H1 (cell line): ENCODE measurements at regions not wholly inside any gene's neighbourhood (a gene's known extent, or its start where the extent isn't known, plus 50 kb on each side); places are given as distances from the start of the nearest gene placed in this dataset.

Experiments used
- CTCF ChIA-PET: fragments of 300-600 bp; sonication (Branson Sonifier 250); formaldehyde crosslinking; loops from one replicate; lab custom pipeline; 2021; ENCODE audit not compliant: partially characterized antibody; lab: Charles Lee
- POLR2A ChIA-PET: fragments of 300-600 bp; sonication (Branson Sonifier 250); formaldehyde crosslinking; loops from one replicate; lab custom pipeline; 2021; ENCODE audit warnings: inconsistent platforms; ENCODE audit not compliant: partially characterized antibody; lab: Charles Lee
- DNase-seq, 2 experiments: peaks; one replicate each; pipeline versions ENCODE4 v3.0.0 to v3.0.0-alpha.2; 2010 to 2022; ENCODE audit warnings: low spot score in 2 of 2, low read depth in 1 of 2, mixed read lengths in 1 of 2
- FAIRE-seq: peaks from 2 replicates; lab custom pipeline; 2011; peaks lifted over from hg19 to GRCh38; lab: Jason Lieb, UNC
- H2AFZ ChIP-seq: 2 replicates; pipeline ENCODE4 v1.8.1; 2012; ENCODE audit warnings: low read length, inconsistent platforms
- H2AK5ac ChIP-seq: 2 replicates; pipeline ENCODE4 v1.6.1; 2013; ENCODE audit warnings: low read depth, low read length
- H2BK120ac ChIP-seq: replicated peaks from 2 replicates; pipeline ENCODE3; 2013; ENCODE audit warnings: low read depth, low read length, inconsistent platforms
- H2BK12ac ChIP-seq: 2 replicates; pipeline ENCODE4 v1.6.1; 2013; ENCODE audit warnings: low read depth, low read length
- H2BK15ac ChIP-seq: 2 replicates; pipeline ENCODE4 v1.6.1; 2013; ENCODE audit warnings: low read length
- H2BK20ac ChIP-seq: 2 replicates; pipeline ENCODE4 v1.6.1; 2013; ENCODE audit warnings: low read length
- H2BK5ac ChIP-seq: 2 replicates; pipeline ENCODE4 v1.6.1; 2013; ENCODE audit warnings: low read depth, low read length
- H3K14ac ChIP-seq: 2 replicates; pipeline ENCODE4 v1.6.1; 2013; ENCODE audit warnings: inconsistent platforms; ENCODE audit not compliant: insufficient read length
- H3K18ac ChIP-seq: 2 replicates; pipeline ENCODE4 v1.6.1; 2013; ENCODE audit warnings: low read length; ENCODE audit errors: extremely low read depth
- H3K23ac ChIP-seq: 2 replicates; pipeline ENCODE4 v1.6.1; 2013; ENCODE audit warnings: inconsistent platforms; ENCODE audit not compliant: insufficient read length
- H3K23me2 ChIP-seq: 2 replicates; pipeline ENCODE4 v1.6.1; 2013; ENCODE audit warnings: low read depth, low read length
- H3K27ac ChIP-seq: 2 replicates; pipeline ENCODE4 v1.6.1; 2011; ENCODE audit warnings: low read depth, low read length, inconsistent platforms
- H3K27me3 ChIP-seq, 4 experiments: replicated peaks in 1 of 4; 1 replicate in 1 of 4; 2 replicates in 3 of 4; pipeline versions ENCODE4 v1.6.1 to v1.8.1; 2011 to 2013; ENCODE audit warnings: low read length in 3 of 4, mild to moderate bottlenecking in 3 of 4, inconsistent platforms in 2 of 4, mixed read lengths in 2 of 4, moderate library complexity in 1 of 4; ENCODE audit not compliant: control insufficient read depth in 3 of 4, insufficient read depth in 3 of 4; ENCODE audit errors: extremely low read depth in 1 of 4
- H3K36me3 ChIP-seq, 4 experiments: 2 replicates each; pipeline versions ENCODE4 v1.6.1 to v1.8.1; 2011 to 2013; ENCODE audit warnings: mild to moderate bottlenecking in 4 of 4, low read length in 3 of 4, moderate library complexity in 2 of 4, control low read depth in 1 of 4, inconsistent platforms in 1 of 4; ENCODE audit not compliant: insufficient read depth in 4 of 4, control insufficient read depth in 2 of 4
- H3K4ac ChIP-seq: replicated peaks from 2 replicates; pipeline ENCODE3; 2013; ENCODE audit warnings: low read length, low read depth, mixed read lengths, inconsistent platforms; ENCODE audit not compliant: insufficient read length
- H3K4me1 ChIP-seq, 4 experiments: replicated peaks in 1 of 4; 1 replicate in 1 of 4; 2 replicates in 3 of 4; pipeline versions ENCODE4 v1.6.1 to v1.8.1; 2011 to 2013; ENCODE audit warnings: low read length in 3 of 4, inconsistent platforms in 2 of 4, mixed read lengths in 1 of 4; ENCODE audit not compliant: insufficient read depth in 4 of 4, control insufficient read depth in 3 of 4
- H3K4me2 ChIP-seq, 2 experiments: 2 replicates each; pipeline versions ENCODE4 v1.6.1 to v1.8.1; 2011 to 2013; ENCODE audit warnings: low read depth in 2 of 2, low read length in 2 of 2, control low read depth in 1 of 2, inconsistent platforms in 1 of 2, mild to moderate bottlenecking in 1 of 2; ENCODE audit not compliant: insufficient read depth in 1 of 2
- H3K4me3 ChIP-seq, 4 experiments: fragments of 200-600, 300-600 bp in 1 of 4; sonication (generic), shearing (Covaris generic), sonication (Bioruptor Twin) in 1 of 4; 2 replicates each; pipeline versions ENCODE4 v1.5.1 to v1.8.1; 2011 to 2016; ENCODE audit warnings: low read length in 4 of 4, low read depth in 3 of 4, control low read depth in 2 of 4, inconsistent platforms in 2 of 4, mild to moderate bottlenecking in 2 of 4, mixed read lengths in 1 of 4, moderate library complexity in 1 of 4; ENCODE audit not compliant: insufficient read depth in 2 of 4; ENCODE audit errors: extremely low read depth in 1 of 4
- H3K56ac ChIP-seq: replicated peaks from 2 replicates; pipeline ENCODE3; 2013; ENCODE audit warnings: low read depth, mild to moderate bottlenecking, mixed read lengths, low read length, inconsistent platforms; ENCODE audit not compliant: insufficient read length
- H3K79me1 ChIP-seq: 2 replicates; pipeline ENCODE4 v1.6.1; 2013; ENCODE audit warnings: low read depth, low read length, control low read depth
- H3K79me2 ChIP-seq, 2 experiments: 2 replicates each; pipeline versions ENCODE4 v1.6.1 to v1.8.1; 2012 to 2013; ENCODE audit warnings: low read length in 2 of 2, mild to moderate bottlenecking in 2 of 2, inconsistent platforms in 1 of 2; ENCODE audit not compliant: insufficient read depth in 2 of 2, control insufficient read depth in 1 of 2
- H3K9ac ChIP-seq, 4 experiments: replicated peaks in 1 of 4; 1 replicate in 1 of 4; 2 replicates in 3 of 4; pipeline versions ENCODE4 v1.6.1 to v1.8.1; 2011 to 2013; ENCODE audit warnings: low read depth in 3 of 4, low read length in 3 of 4, control low read depth in 2 of 4, mild to moderate bottlenecking in 2 of 4, moderate library complexity in 2 of 4, inconsistent platforms in 1 of 4; ENCODE audit errors: extremely low read depth in 1 of 4
- H3K9me3 ChIP-seq, 2 experiments: 2 replicates each; pipeline versions ENCODE4 v1.6.1 to v1.8.1; 2012 to 2013; ENCODE audit warnings: mild to moderate bottlenecking in 2 of 2, moderate library complexity in 2 of 2, control low read depth in 1 of 2, inconsistent platforms in 1 of 2, low read depth in 1 of 2, low read length in 1 of 2, mixed read lengths in 1 of 2; ENCODE audit not compliant: insufficient read depth in 2 of 2
- H4K20me1 ChIP-seq, 2 experiments: replicated peaks in 1 of 2; 2 replicates each; pipeline versions ENCODE3 to v1.8.1; 2011 to 2013; ENCODE audit warnings: inconsistent platforms in 2 of 2, low read length in 2 of 2, mild to moderate bottlenecking in 1 of 2; ENCODE audit not compliant: insufficient read depth in 2 of 2, control insufficient read depth in 1 of 2
- H4K5ac ChIP-seq: 2 replicates; pipeline ENCODE4 v1.6.1; 2013; ENCODE audit warnings: low read length, low read depth, mixed read lengths, inconsistent platforms; ENCODE audit not compliant: insufficient read length
- H4K8ac ChIP-seq: 2 replicates; pipeline ENCODE4 v1.8.0; 2013; ENCODE audit warnings: mild to moderate bottlenecking, moderate library complexity, low read length, inconsistent platforms; ENCODE audit not compliant: insufficient read depth; ENCODE audit errors: extremely low read depth
- H4K91ac ChIP-seq: replicated peaks from 2 replicates; pipeline ENCODE3; 2013; ENCODE audit warnings: low read length, mixed read lengths, inconsistent platforms; ENCODE audit not compliant: insufficient read length
- CBX5 ChIP-seq: fragments of 300-800, 300-1000 bp; sonication (generic); IDR thresholded peaks from 2 replicates; pipeline ENCODE4 v1.7.1; 2016; ENCODE audit warnings: antibody characterized with exemption, low read length, low read depth
- CHD1 ChIP-seq: IDR thresholded peaks from 2 replicates; pipeline ENCODE4 v1.6.1; 2012; ENCODE audit warnings: low read depth, low read length, improper control_type of control experiment
- TAF1 ChIP-seq: IDR thresholded peaks from 2 replicates; pipeline ENCODE4 v1.6.1; 2011; ENCODE audit warnings: mild to moderate bottlenecking, low read depth, low read length
- TCF12 ChIP-seq: IDR thresholded peaks from 2 replicates; pipeline ENCODE4 v1.6.1; 2011; ENCODE audit warnings: low read depth, mild to moderate bottlenecking, low read length
- WGBS, 2 experiments: shearing (Covaris generic) in 1 of 2; methylation state at CpG; one replicate each; pipeline versions ENCODE4 v1.1.6 to v1.1.7; 2013 to 2015; ENCODE audit warnings: low lambda C conversion rate in 2 of 2, mixed read lengths in 2 of 2, inconsistent platforms in 1 of 2, low coverage in 1 of 2, missing lambda C conversion rate in 1 of 2; ENCODE audit not compliant: insufficient replicate concordance in 2 of 2, insufficient coverage in 1 of 2, insufficient read length in 1 of 2; ENCODE audit errors: extremely low coverage in 1 of 2, missing lambda C conversion rate in 1 of 2; 5-methylcytosine and 5-hydroxymethylcytosine counted together

DNA sequence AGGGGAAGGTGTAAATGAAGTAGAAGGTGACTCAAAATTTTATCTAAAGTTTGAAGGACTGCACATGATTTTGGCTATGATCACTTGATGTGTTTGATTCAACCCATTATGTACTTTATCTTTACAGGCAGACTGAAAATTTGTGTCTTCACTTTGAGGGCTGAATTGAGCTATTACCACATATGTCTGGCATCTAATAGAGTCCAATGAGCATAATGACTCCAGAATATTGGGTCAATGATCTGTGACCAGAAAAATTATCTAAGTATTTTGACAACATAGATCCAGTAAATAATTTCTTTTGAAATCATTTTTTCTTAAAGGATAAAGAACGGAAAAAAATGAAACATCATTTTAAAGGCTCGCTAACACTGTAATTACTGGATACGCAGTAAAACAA, 2810.0 kb downstream of the PCDH9 start:
- Histone ChIP-seq H4K91ac (no peak overlapping the region), H2AFZ (no peak overlapping the region), H2BK5ac (no peak overlapping the region), H3K56ac (no peak overlapping the region), H3K79me1 (no peaks in the 10 kb centered on the region), H3K4me2 (no peak overlapping the region), H4K5ac (no peak overlapping the region), H2BK15ac (no peak overlapping the region), H3K23ac (no peak overlapping the region), H3K79me2 (no peaks in the 10 kb centered on the region), H4K8ac (no peak overlapping the region), H3K23me2 (no peaks in the 10 kb centered on the region), H3K27ac (no peak overlapping the region), H3K9ac (no peak overlapping the region), H3K36me3 (no peaks in the 10 kb centered on the region), H2BK120ac (no peak overlapping the region), H3K18ac (no peak overlapping the region), H3K4me1 (no peaks in the 10 kb centered on the region), H2BK20ac (no peak overlapping the region), H2AK5ac (no peak overlapping the region), H2BK12ac (no peak overlapping the region), H3K14ac (no peak overlapping the region), H3K9me3 (no peaks in the 10 kb centered on the region), H3K4me3 (no peak overlapping the region), H3K27me3 (no peaks in the 10 kb centered on the region), H3K4ac (no peak overlapping the region), H4K20me1 (no peaks in the 10 kb centered on the region)
- 82% methylated on average over 3 of the region's 3 CpGs; no CpG with 5 or more reads in 1 of the 2 experiments for WGBS, 2 experiments
- FAIRE-seq (no peak), DNase-seq (no peak)
- POLR2A ChIA-PET = no interaction called here
- CTCF ChIA-PET = no interaction called here
- no peak for TF ChIP-seq CBX5
- no peak for TF ChIP-seq TCF12
- no peak for TF ChIP-seq CHD1
- TF ChIP-seq TAF1 = no peak
